MM.1S (cell line): ENCODE measurements at regions not wholly inside any gene's neighbourhood (a gene's known extent, or its start where the extent isn't known, plus 50 kb on each side); places are given as distances from the start of the nearest gene placed in this dataset.

ENCODE experiments used
- DNase-seq: peaks from one replicate; pipeline ENCODE4 v3.0.0-alpha.2; 2015
- H2AFZ ChIP-seq: fragments of 300-600 bp; sonication (generic); 2 replicates; pipeline ENCODE4 v1.6.0; 2016; ENCODE audit warnings: antibody characterized with exemption, low read length
- H3F3A ChIP-seq: fragments of 300-600 bp; sonication (generic); 2 replicates; pipeline ENCODE4 v1.6.1; 2016; ENCODE audit warnings: mild to moderate bottlenecking, antibody characterized with exemption, low read length, moderate library complexity, mixed read lengths; ENCODE audit not compliant: insufficient read depth
- H3K27ac ChIP-seq: fragments of 300-600 bp; sonication (generic); 2 replicates; pipeline ENCODE4 v1.5.1; 2016; ENCODE audit warnings: mild to moderate bottlenecking, low read length
- H3K27me3 ChIP-seq: fragments of 300-600 bp; sonication (generic); replicated peaks from 2 replicates; pipeline ENCODE4 v1.6.0; 2016; ENCODE audit warnings: low read length; ENCODE audit not compliant: insufficient read depth
- H3K36me3 ChIP-seq: fragments of 300-600 bp; sonication (generic); replicated peaks from 2 replicates; pipeline ENCODE4 v1.6.1; 2016; ENCODE audit warnings: mild to moderate bottlenecking, low read length, mixed read lengths; ENCODE audit not compliant: insufficient read depth
- H3K4me1 ChIP-seq: fragments of 300-600 bp; sonication (generic); 2 replicates; pipeline ENCODE4 v1.6.1; 2016; ENCODE audit warnings: low read length, mixed read lengths
- H3K4me2 ChIP-seq: fragments of 300-600 bp; sonication (generic); 2 replicates; pipeline ENCODE4 v1.6.0; 2016; ENCODE audit warnings: low read depth, low read length
- H3K4me3 ChIP-seq: fragments of 300-600 bp; sonication (generic); 2 replicates; pipeline ENCODE4 v1.5.1; 2016; ENCODE audit warnings: low read length, mixed read lengths
- H3K79me2 ChIP-seq: fragments of 300-600 bp; sonication (generic); 2 replicates; pipeline ENCODE4 v1.6.1; 2016; ENCODE audit warnings: mixed run types, low read length, mixed read lengths
- H3K9ac ChIP-seq: fragments of 300-600 bp; sonication (generic); 2 replicates; pipeline ENCODE4 v1.6.1; 2016; ENCODE audit warnings: low read length, mixed read lengths
- H3K9me2 ChIP-seq: fragments of 300-600 bp; sonication (generic); replicated peaks from 2 replicates; pipeline ENCODE4 v1.6.1; 2016; ENCODE audit warnings: mild to moderate bottlenecking, low read length, mixed read lengths; ENCODE audit not compliant: insufficient read depth
- H3K9me3 ChIP-seq: fragments of 300-600 bp; sonication (generic); replicated peaks from 2 replicates; pipeline ENCODE4 v1.6.1; 2016; ENCODE audit warnings: mild to moderate bottlenecking, low read length, mixed read lengths; ENCODE audit not compliant: insufficient read depth
- H4K20me1 ChIP-seq: fragments of 300-600 bp; sonication (generic); 2 replicates; pipeline ENCODE4 v1.6.1; 2016; ENCODE audit warnings: mild to moderate bottlenecking, low read length, moderate library complexity, mixed read lengths; ENCODE audit not compliant: insufficient read depth
- EZH2 ChIP-seq: fragments of 300-600 bp; sonication (generic); optimal IDR thresholded peaks from 2 replicates; pipeline ENCODE3; 2017; ENCODE audit warnings: low read depth, mild to moderate bottlenecking, antibody characterized with exemption, low read length, mixed read lengths
- EZH2phosphoT487 ChIP-seq: fragments of 300-600 bp; sonication (generic); IDR thresholded peaks from 2 replicates; pipeline ENCODE4 v1.6.1; 2018; ENCODE audit warnings: antibody characterized with exemption, low read length
- TF ChIP-seq, protein P1 (sequence below): fragments of 300-600 bp; sonication (generic); IDR thresholded peaks from 2 replicates; pipeline ENCODE4 v1.5.1; 2016; ENCODE audit warnings: antibody characterized with exemption, low read length, mixed read lengths

GRCh38 chr18:55088000-55088401 is 128.7 kb upstream of the CCDC68 start:
- no peak overlapping the region for H3K4me2 ChIP-seq
- no peaks in the 10 kb centered on the region for H4K20me1 ChIP-seq
- no peaks in the 10 kb centered on the region for H3K4me1 ChIP-seq
- H3K4me3 ChIP-seq, result no peak overlapping the region
- no peaks in the 10 kb centered on the region for H3F3A ChIP-seq
- no peak overlapping the region for H2AFZ ChIP-seq
- H3K27me3 ChIP-seq, result no peaks in the 10 kb centered on the region
- DNase-seq, result no peak
- no peaks in the 10 kb centered on the region for H3K36me3 ChIP-seq
- H3K79me2 ChIP-seq, result no peaks in the 10 kb centered on the region
- no peak overlapping the region for H3K9ac ChIP-seq
- H3K9me3 ChIP-seq, result no peaks in the 10 kb centered on the region
- no peaks in the 10 kb centered on the region for H3K9me2 ChIP-seq
- H3K27ac ChIP-seq, result no peak overlapping the region
- TF ChIP-seq, protein P1, sequence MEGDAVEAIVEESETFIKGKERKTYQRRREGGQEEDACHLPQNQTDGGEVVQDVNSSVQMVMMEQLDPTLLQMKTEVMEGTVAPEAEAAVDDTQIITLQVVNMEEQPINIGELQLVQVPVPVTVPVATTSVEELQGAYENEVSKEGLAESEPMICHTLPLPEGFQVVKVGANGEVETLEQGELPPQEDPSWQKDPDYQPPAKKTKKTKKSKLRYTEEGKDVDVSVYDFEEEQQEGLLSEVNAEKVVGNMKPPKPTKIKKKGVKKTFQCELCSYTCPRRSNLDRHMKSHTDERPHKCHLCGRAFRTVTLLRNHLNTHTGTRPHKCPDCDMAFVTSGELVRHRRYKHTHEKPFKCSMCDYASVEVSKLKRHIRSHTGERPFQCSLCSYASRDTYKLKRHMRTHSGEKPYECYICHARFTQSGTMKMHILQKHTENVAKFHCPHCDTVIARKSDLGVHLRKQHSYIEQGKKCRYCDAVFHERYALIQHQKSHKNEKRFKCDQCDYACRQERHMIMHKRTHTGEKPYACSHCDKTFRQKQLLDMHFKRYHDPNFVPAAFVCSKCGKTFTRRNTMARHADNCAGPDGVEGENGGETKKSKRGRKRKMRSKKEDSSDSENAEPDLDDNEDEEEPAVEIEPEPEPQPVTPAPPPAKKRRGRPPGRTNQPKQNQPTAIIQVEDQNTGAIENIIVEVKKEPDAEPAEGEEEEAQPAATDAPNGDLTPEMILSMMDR, result no peak
- TF ChIP-seq EZH2, result no peak
- no peak for TF ChIP-seq EZH2phosphoT487

GRCh38 chr18:55086906-55087305 is 127.6 kb upstream of the CCDC68 start:
- H3K4me3 ChIP-seq, result no peak overlapping the region
- H3K4me2 ChIP-seq, result no peak overlapping the region
- DNase-seq, result no peak
- H3K27me3 ChIP-seq, result no peaks in the 10 kb centered on the region
- no peaks in the 10 kb centered on the region for H3F3A ChIP-seq
- TF ChIP-seq EZH2phosphoT487, result no peak
- TF ChIP-seq, protein P1, result no peak
- TF ChIP-seq EZH2, result no peak
- H3K9me3 ChIP-seq, result no peaks in the 10 kb centered on the region
- no peaks in the 10 kb centered on the region for H3K4me1 ChIP-seq
- no peak overlapping the region for H2AFZ ChIP-seq
- H3K36me3 ChIP-seq, result no peaks in the 10 kb centered on the region
- no peaks in the 10 kb centered on the region for H3K79me2 ChIP-seq
- no peaks in the 10 kb centered on the region for H4K20me1 ChIP-seq
- H3K27ac ChIP-seq, result no peak overlapping the region
- H3K9ac ChIP-seq, result no peak overlapping the region
- H3K9me2 ChIP-seq, result no peaks in the 10 kb centered on the region

DNA sequence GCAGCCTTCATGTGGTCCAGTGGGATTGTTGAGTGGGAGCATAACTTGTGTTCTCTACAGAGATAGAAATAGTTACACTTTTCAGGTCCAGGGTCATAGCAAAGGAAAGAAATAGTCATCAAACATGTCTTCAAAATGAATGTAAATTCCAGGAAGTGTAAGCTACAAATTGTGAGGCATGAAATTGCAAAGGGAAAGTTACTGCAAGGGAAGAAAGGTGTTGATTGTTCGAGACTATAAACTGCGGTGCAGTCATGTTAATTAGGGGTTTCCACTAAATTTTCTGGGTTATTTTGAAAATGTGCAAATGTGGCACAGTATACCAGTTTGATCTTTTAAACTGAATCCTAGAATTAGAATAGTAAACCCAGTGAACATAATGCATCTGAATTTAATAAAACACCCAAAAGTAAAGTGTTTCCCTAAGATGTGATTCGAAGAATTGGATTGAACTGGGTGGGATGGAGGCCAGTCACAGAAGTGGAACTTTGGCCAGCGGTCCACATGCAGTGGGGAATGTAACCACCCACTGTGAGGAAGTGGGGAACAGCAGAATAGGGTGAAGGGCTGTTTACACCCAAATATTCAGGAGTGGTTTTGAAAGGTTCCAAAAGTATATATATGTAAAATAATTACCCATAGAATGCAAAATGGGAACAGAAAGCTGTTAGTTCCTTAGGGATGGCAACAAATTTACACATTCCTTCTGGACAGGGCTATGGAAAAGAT is 126.5 kb upstream of the CCDC68 start:
- Histone ChIP-seq H3K9me2 (no peaks in the 10 kb centered on the region), H2AFZ (no peak overlapping the region), H3K9ac (no peak overlapping the region), H3K4me3 (no peak overlapping the region), H3K36me3 (no peaks in the 10 kb centered on the region), H3K27ac (no peak overlapping the region), H3K4me2 (no peak overlapping the region), H3F3A (no peaks in the 10 kb centered on the region), H3K4me1 (no peaks in the 10 kb centered on the region), H3K9me3 (no peaks in the 10 kb centered on the region), H3K27me3 (no peaks in the 10 kb centered on the region), H3K79me2 (no peaks in the 10 kb centered on the region), H4K20me1 (no peaks in the 10 kb centered on the region)
- DNase-seq, result no peak
- TF ChIP-seq EZH2, result no peak
- TF ChIP-seq EZH2phosphoT487, result no peak
- TF ChIP-seq, protein P1, result no peak
